IMR-90 (cell line): ENCODE measurements at regions not wholly inside any gene's neighbourhood (a gene's known extent, or its start where the extent isn't known, plus 50 kb on each side); places are given as distances from the start of the nearest gene placed in this dataset.

Experiments used
- ATAC-seq: fragments of 200-7000 bp; cut with Tn5 transposase; 2 replicates; pipeline ENCODE4 v1.9.1; 2020; ENCODE audit warnings: low read depth, mild to moderate bottlenecking, moderate library complexity
- BruUV-seq: library from RNA; stranded (reverse); fragments of 400-500 nt; replicated peaks from 2 replicates; lab custom pipeline; 2021; lab: Mats Ljungman, UMichigan
- CTCF ChIA-PET: fragments of 300-600 bp; formaldehyde crosslinking; extraction: SDS; loops from one replicate; lab custom pipeline; 2021; ENCODE audit warnings: antibody characterized with exemption; lab: Yijun Ruan, JAX
- POLR2A ChIA-PET: fragments of 300-600 bp; sonication (Branson Sonifier 250); formaldehyde crosslinking; loops from one replicate; lab custom pipeline; 2022; ENCODE audit warnings: antibody characterized with exemption; ENCODE audit not compliant: unreplicated experiment; lab: Charles Lee
- DNase-seq: peaks from one replicate; pipeline ENCODE4 v3.0.0; 2013
- H2AFZ ChIP-seq: replicated peaks from 2 replicates; pipeline ENCODE3; 2013; ENCODE audit warnings: low read length, mild to moderate bottlenecking; ENCODE audit not compliant: poor library complexity
- H2AK5ac ChIP-seq: 2 replicates; pipeline ENCODE4 v1.6.1; 2013; ENCODE audit warnings: low read depth, low read length, inconsistent platforms
- H2AK9ac ChIP-seq: replicated peaks from 2 replicates; pipeline ENCODE3; 2013; ENCODE audit warnings: mild to moderate bottlenecking, low read depth, low read length, moderate library complexity; ENCODE audit not compliant: poor library complexity
- H2BK120ac ChIP-seq: 2 replicates; pipeline ENCODE4 v1.6.1; 2013; ENCODE audit warnings: low read depth, low read length, inconsistent platforms
- H2BK15ac ChIP-seq: 3 replicates; pipeline ENCODE4 v1.6.1; 2013; ENCODE audit warnings: low read depth, low read length, inconsistent platforms
- H2BK20ac ChIP-seq: 2 replicates; pipeline ENCODE4 v1.6.1; 2013; ENCODE audit warnings: low read depth, mild to moderate bottlenecking, inconsistent platforms, low read length, moderate library complexity
- H2BK5ac ChIP-seq: 2 replicates; pipeline ENCODE4 v1.6.1; 2013; ENCODE audit warnings: mild to moderate bottlenecking, low read depth, low read length, inconsistent platforms; ENCODE audit not compliant: poor library complexity, severe bottlenecking
- H3K14ac ChIP-seq: replicated peaks from 2 replicates; pipeline ENCODE4 v1.6.1; 2013; ENCODE audit warnings: low read depth, low read length, inconsistent platforms
- H3K18ac ChIP-seq: 2 replicates; pipeline ENCODE4 v1.6.1; 2013; ENCODE audit warnings: low read depth, low read length, control low read depth
- H3K23ac ChIP-seq: 2 replicates; pipeline ENCODE4 v1.6.1; 2013; ENCODE audit warnings: low read depth, low read length, inconsistent platforms
- H3K27ac ChIP-seq: 2 replicates; pipeline ENCODE4 v1.5.1; 2013; ENCODE audit warnings: mild to moderate bottlenecking, control low read depth, low read length; ENCODE audit not compliant: insufficient read depth
- H3K27me3 ChIP-seq: 2 replicates; pipeline ENCODE4 v1.6.1; 2013; ENCODE audit warnings: low read length; ENCODE audit not compliant: control insufficient read depth, insufficient read depth
- H3K36me3 ChIP-seq: 2 replicates; pipeline ENCODE4 v1.6.1; 2013; ENCODE audit warnings: low read length, mixed read lengths; ENCODE audit not compliant: control insufficient read depth, insufficient read depth
- H3K4ac ChIP-seq: 2 replicates; pipeline ENCODE4 v1.6.1; 2013; ENCODE audit warnings: low read depth, low read length, inconsistent platforms
- H3K4me1 ChIP-seq: 2 replicates; pipeline ENCODE4 v1.6.1; 2013; ENCODE audit warnings: low read length, mixed read lengths; ENCODE audit not compliant: control insufficient read depth, insufficient read depth
- H3K4me2 ChIP-seq: 2 replicates; pipeline ENCODE4 v1.6.1; 2013; ENCODE audit warnings: low read depth, mild to moderate bottlenecking, control low read depth, low read length, moderate library complexity
- H3K4me3 ChIP-seq: 2 replicates; pipeline ENCODE4 v1.5.1; 2013; ENCODE audit warnings: low read depth, mild to moderate bottlenecking, control low read depth, low read length, moderate library complexity; ENCODE audit not compliant: insufficient read depth
- H3K56ac ChIP-seq: 2 replicates; pipeline ENCODE4 v1.6.1; 2013; ENCODE audit warnings: low read length, inconsistent platforms; ENCODE audit not compliant: insufficient read depth; ENCODE audit errors: extremely low read depth
- H3K79me1 ChIP-seq, 2 experiments: 2 replicates each; pipeline ENCODE4 v1.6.1; 2013; ENCODE audit warnings: low read length in 2 of 2, inconsistent platforms in 1 of 2, low read depth in 1 of 2
- H3K9ac ChIP-seq: 2 replicates; pipeline ENCODE4 v1.6.1; 2013; ENCODE audit warnings: low read depth, low read length, control low read depth
- H3K9me1 ChIP-seq: 2 replicates; pipeline ENCODE4 v1.6.1; 2013; ENCODE audit warnings: low read length, inconsistent platforms; ENCODE audit not compliant: insufficient read depth
- H3K9me3 ChIP-seq: 2 replicates; pipeline ENCODE4 v1.6.1; 2013; ENCODE audit warnings: low read length; ENCODE audit not compliant: control insufficient read depth, insufficient read depth
- H4K20me1 ChIP-seq: 2 replicates; pipeline ENCODE4 v1.6.1; 2013; ENCODE audit warnings: low read length, inconsistent platforms; ENCODE audit not compliant: insufficient read depth
- H4K5ac ChIP-seq: 2 replicates; pipeline ENCODE4 v1.6.1; 2013; ENCODE audit warnings: mild to moderate bottlenecking, low read depth, low read length, control low read depth
- H4K8ac ChIP-seq, 2 experiments: 2 replicates each; pipeline ENCODE4 v1.6.1; 2013; ENCODE audit warnings: low read depth in 2 of 2, low read length in 2 of 2, control low read depth in 1 of 2, inconsistent platforms in 1 of 2
- H4K91ac ChIP-seq: 2 replicates; pipeline ENCODE4 v1.6.1; 2013; ENCODE audit warnings: low read depth, low read length, inconsistent platforms; ENCODE audit not compliant: insufficient read depth
- MXI1 ChIP-seq: IDR thresholded peaks from 2 replicates; pipeline ENCODE4 v1.6.1; 2012; ENCODE audit warnings: low read depth, mild to moderate bottlenecking, low read length, moderate library complexity, borderline replicate concordance
- NFE2L2 ChIP-seq: fragments of 150-350 bp; IDR thresholded peaks from 2 replicates; pipeline ENCODE4 v1.6.1; 2016; ENCODE audit warnings: low read depth, mild to moderate bottlenecking, low read length
- RFX5 ChIP-seq: IDR thresholded peaks from 2 replicates; pipeline ENCODE4 v1.8.0; 2012; ENCODE audit warnings: low read depth, mild to moderate bottlenecking, low read length, moderate library complexity
- dilution Hi-C: fragments of 300-500 bp; cut with HindIII; formaldehyde crosslinking; loops from one replicate; pipeline ENCODE4 v1.14.3; 2018; ENCODE audit warnings: low sequenced_read_pairs; ENCODE audit not compliant: unreplicated experiment
- in situ Hi-C: fragments of 300-500 bp; cut with MboI; formaldehyde crosslinking; loops from 3 replicates; pipeline ENCODE4 v1.14.3; 2019; ENCODE audit warnings: low sequenced_read_pairs, inconsistent platforms, mixed read lengths
- intact Hi-C: fragments of 100-400 bp; cut with micrococcal nuclease; formaldehyde crosslinking; loops from 2 replicates; pipeline ENCODE4 v1.10.0; 2022
- TF ChIP-seq, protein P1 (sequence below): fragments of 150-350 bp; IDR thresholded peaks from 2 replicates; pipeline ENCODE4 v1.6.1; 2016; ENCODE audit warnings: low read depth, mild to moderate bottlenecking, low read length, moderate library complexity, borderline replicate concordance

DNA sequence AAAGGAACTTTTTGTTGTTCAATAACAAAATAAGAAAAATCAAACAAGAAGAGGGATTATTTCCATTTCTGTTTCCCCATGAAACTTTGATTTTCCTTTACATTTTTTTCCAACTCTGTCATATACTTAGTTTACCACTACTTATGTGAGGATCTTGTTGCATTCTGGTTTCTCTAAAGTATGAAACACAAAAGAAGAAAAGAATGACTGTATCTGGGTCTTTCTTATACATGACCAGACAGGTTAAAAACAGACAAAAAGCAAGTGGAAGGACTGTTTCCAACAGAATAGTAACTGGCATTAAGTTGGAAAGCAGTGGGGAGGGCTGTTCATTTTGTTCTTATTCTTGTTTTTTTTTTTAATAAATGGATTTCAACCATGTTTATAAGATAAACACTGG lies 1207.8 kb upstream of the FAM98A start:
- Histone ChIP-seq H3K36me3 (no peaks in the 10 kb centered on the region), H3K23ac (no peak overlapping the region), H3K4ac (no peak overlapping the region), H3K27ac (no peak overlapping the region), H4K20me1 (no peaks in the 10 kb centered on the region), H4K8ac (no peak overlapping the region), H2AK5ac (no peak overlapping the region), H2BK120ac (no peak overlapping the region), H2BK5ac (no peak overlapping the region), H3K4me1 (no peaks in the 10 kb centered on the region), H3K79me1 (no peaks in the 10 kb centered on the region), H2BK15ac (no peak overlapping the region), H3K9ac (no peak overlapping the region), H2AK9ac (no peak overlapping the region), H3K27me3 (no peaks in the 10 kb centered on the region), H3K4me3 (no peak overlapping the region), H2AFZ (no peak overlapping the region), H3K18ac (no peak overlapping the region), H3K56ac (no peak overlapping the region), H3K9me1 (no peaks in the 10 kb centered on the region), H2BK20ac (no peak overlapping the region), H3K4me2 (no peak overlapping the region), H4K91ac (no peak overlapping the region), H3K9me3 (0 out of 2 replicates have a peak, but pooled peaks cover 2% of the 10 kb centered on the region), H3K14ac (no peak overlapping the region), H4K5ac (no peak overlapping the region)
- CTCF ChIA-PET: no interaction called here
- dilution Hi-C loops: no loop called here
- in situ Hi-C loops: no loop called here
- ATAC-seq (no peak), DNase-seq (no peak)
- POLR2A ChIA-PET: no interaction called here
- no peak for TF ChIP-seq NFE2L2
- TF ChIP-seq MXI1: no peak
- TF ChIP-seq, protein P1, sequence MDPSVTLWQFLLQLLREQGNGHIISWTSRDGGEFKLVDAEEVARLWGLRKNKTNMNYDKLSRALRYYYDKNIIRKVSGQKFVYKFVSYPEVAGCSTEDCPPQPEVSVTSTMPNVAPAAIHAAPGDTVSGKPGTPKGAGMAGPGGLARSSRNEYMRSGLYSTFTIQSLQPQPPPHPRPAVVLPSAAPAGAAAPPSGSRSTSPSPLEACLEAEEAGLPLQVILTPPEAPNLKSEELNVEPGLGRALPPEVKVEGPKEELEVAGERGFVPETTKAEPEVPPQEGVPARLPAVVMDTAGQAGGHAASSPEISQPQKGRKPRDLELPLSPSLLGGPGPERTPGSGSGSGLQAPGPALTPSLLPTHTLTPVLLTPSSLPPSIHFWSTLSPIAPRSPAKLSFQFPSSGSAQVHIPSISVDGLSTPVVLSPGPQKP: no peak
- TF ChIP-seq RFX5: no peak
- no TSS peak for BruUV-seq
- intact Hi-C loops: no loop called here
